Neuronal stem cell (in vitro differentiated cells): ENCODE measurements at regions not wholly inside any gene's neighbourhood (a gene's known extent, or its start where the extent isn't known, plus 50 kb on each side); places are given as distances from the start of the nearest gene placed in this dataset.
A peak's percentile ranks its signal among the peaks of the same experiment; 100 is the strongest.

ENCODE experiments used
- DNase-seq: peaks from one replicate; pipeline ENCODE4 v3.0.0-alpha.2; 2013; ENCODE audit warnings: low spot score
- H2AFZ ChIP-seq: one replicate; pipeline ENCODE4 v1.6.1; 2013; ENCODE audit warnings: mild to moderate bottlenecking, low read length, inconsistent platforms
- H2AK5ac ChIP-seq: 2 replicates; pipeline ENCODE4 v1.6.1; 2013; ENCODE audit warnings: low read depth, mild to moderate bottlenecking, inconsistent platforms, low read length, moderate library complexity, mixed read lengths
- H2BK120ac ChIP-seq: 2 replicates; pipeline ENCODE4 v1.6.1; 2013; ENCODE audit warnings: low read depth, mild to moderate bottlenecking, inconsistent platforms, low read length, moderate library complexity, mixed read lengths
- H2BK12ac ChIP-seq: one replicate; pipeline ENCODE4 v1.6.1; 2013; ENCODE audit warnings: low read length, inconsistent platforms
- H2BK15ac ChIP-seq: 2 replicates; pipeline ENCODE4 v1.6.1; 2013; ENCODE audit warnings: mild to moderate bottlenecking, low read length, inconsistent platforms, mixed read lengths
- H2BK5ac ChIP-seq: one replicate; pipeline ENCODE4 v1.6.1; 2013; ENCODE audit warnings: inconsistent platforms, mild to moderate bottlenecking, low read length, moderate library complexity
- H3K14ac ChIP-seq: one replicate; pipeline ENCODE4 v1.6.1; 2013; ENCODE audit warnings: low read length, inconsistent platforms
- H3K18ac ChIP-seq: 2 replicates; pipeline ENCODE4 v1.6.1; 2013; ENCODE audit warnings: low read length, inconsistent platforms
- H3K23ac ChIP-seq: 2 replicates; pipeline ENCODE4 v1.6.1; 2013; ENCODE audit warnings: low read depth, mild to moderate bottlenecking, mixed read lengths, low read length, inconsistent platforms; ENCODE audit not compliant: poor library complexity
- H3K27ac ChIP-seq: replicated peaks from 3 replicates; pipeline ENCODE4 v1.5.1; 2013; ENCODE audit warnings: low read length, inconsistent platforms
- H3K27me3 ChIP-seq, 3 experiments: 2 replicates each; pipeline ENCODE4 v1.6.1; 2013; ENCODE audit warnings: low read length in 3 of 3, mild to moderate bottlenecking in 2 of 3, inconsistent platforms in 1 of 3, low read depth in 1 of 3, mixed read lengths in 1 of 3, moderate library complexity in 1 of 3; ENCODE audit not compliant: control insufficient read depth in 3 of 3, insufficient read depth in 3 of 3
- H3K36me3 ChIP-seq, 2 donors: replicated peaks in 1 of 2; 2 replicates each; pipeline ENCODE4 v1.6.1; 2013; ENCODE audit warnings: low read length in 2 of 2; ENCODE audit not compliant: control insufficient read depth in 2 of 2, insufficient read depth in 2 of 2
- H3K4ac ChIP-seq: 2 replicates; pipeline ENCODE4 v1.6.1; 2013; ENCODE audit warnings: inconsistent platforms, mild to moderate bottlenecking, low read length, moderate library complexity
- H3K4me1 ChIP-seq, 2 donors: 1 replicate in 1 of 2; 2 replicates in 1 of 2; pipeline ENCODE4 v1.6.1; 2013; ENCODE audit warnings: low read length in 2 of 2, low read depth in 1 of 2; ENCODE audit not compliant: control insufficient read depth in 2 of 2, insufficient read depth in 1 of 2
- H3K4me2 ChIP-seq: one replicate; pipeline ENCODE4 v1.6.1; 2013; ENCODE audit warnings: mild to moderate bottlenecking, low read length, inconsistent platforms; ENCODE audit not compliant: insufficient read depth, poor library complexity, severe bottlenecking
- H3K4me3 ChIP-seq, 2 donors: 2 replicates each; pipeline ENCODE4 v1.5.1; 2013; ENCODE audit warnings: low read length in 2 of 2, mild to moderate bottlenecking in 2 of 2, inconsistent platforms in 1 of 2, moderate library complexity in 1 of 2
- H3K79me1 ChIP-seq: one replicate; pipeline ENCODE4 v1.6.1; 2013; ENCODE audit warnings: low read depth, mild to moderate bottlenecking, inconsistent platforms, low read length, moderate library complexity
- H3K9ac ChIP-seq: one replicate; pipeline ENCODE4 v1.6.1; 2013; ENCODE audit warnings: mild to moderate bottlenecking, low read depth, low read length, inconsistent platforms; ENCODE audit not compliant: poor library complexity
- H3K9me3 ChIP-seq, 2 donors: replicated peaks in 1 of 2; 2 replicates each; pipeline versions ENCODE3 to v1.6.1; 2013; ENCODE audit warnings: low read length in 2 of 2, mild to moderate bottlenecking in 2 of 2, inconsistent platforms in 1 of 2, low read depth in 1 of 2, mixed read lengths in 1 of 2, moderate library complexity in 1 of 2; ENCODE audit not compliant: control insufficient read depth in 2 of 2, insufficient read depth in 1 of 2
- H4K8ac ChIP-seq: one replicate; pipeline ENCODE4 v1.6.1; 2013; ENCODE audit warnings: low read depth, mild to moderate bottlenecking, inconsistent platforms, low read length, moderate library complexity
- H4K91ac ChIP-seq: one replicate; pipeline ENCODE4 v1.6.1; 2013; ENCODE audit warnings: low read length, low read depth, mild to moderate bottlenecking, inconsistent platforms; ENCODE audit not compliant: poor library complexity
- WGBS, 2 donors: extraction: QIAGEN DNeasy Blood & Tissue Kit; methylation state at CpG; one replicate each; pipeline ENCODE4 v1.1.7; 2013; ENCODE audit warnings: missing lambda C conversion rate in 2 of 2, mixed read lengths in 1 of 2; ENCODE audit not compliant: insufficient read length in 2 of 2, insufficient replicate concordance in 1 of 2; ENCODE audit errors: extremely low coverage in 2 of 2; 5-methylcytosine and 5-hydroxymethylcytosine counted together

DNA sequence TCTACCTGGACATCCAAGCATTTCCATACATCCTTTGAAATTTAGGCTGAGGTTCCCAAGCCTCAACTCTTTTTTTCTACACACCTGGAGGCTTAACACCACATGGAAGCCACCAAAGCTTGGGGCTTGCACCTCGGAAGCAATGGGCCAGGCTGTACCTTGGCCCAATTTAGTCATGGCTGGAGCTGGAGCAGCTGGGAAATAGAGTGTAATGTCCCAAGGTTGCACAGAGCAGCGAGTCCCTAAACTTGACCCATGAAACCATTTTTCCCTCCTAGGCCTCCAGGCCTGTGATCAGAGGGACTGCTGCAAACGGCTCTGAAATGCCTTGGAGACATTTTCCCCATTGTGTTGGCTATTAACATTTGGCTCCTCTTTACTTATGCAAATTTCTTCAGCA is 1574.3 kb upstream of the ZEB2 start:
- H3K18ac ChIP-seq: no peak overlapping the region
- H2BK15ac ChIP-seq: no peak overlapping the region
- H2AK5ac ChIP-seq: no peak overlapping the region
- no peak for DNase-seq
- H3K36me3 ChIP-seq: no peaks in the 10 kb centered on the region
- peaks cover 0 to 2% (median 0%) of the 10 kb centered on the region in 3 experiments for H3K27me3 ChIP-seq
- no peak overlapping the region for H2AFZ ChIP-seq
- H3K79me1 ChIP-seq: no peaks in the 10 kb centered on the region
- no peak overlapping the region for H3K4ac ChIP-seq
- H3K14ac ChIP-seq: peak overlapping the region; percentile 31
- H3K4me3 ChIP-seq: no peak overlapping the region
- no peaks in the 10 kb centered on the region for H3K4me1 ChIP-seq
- no peak overlapping the region for H4K91ac ChIP-seq
- H3K9ac ChIP-seq: no peak overlapping the region
- no peak overlapping the region for H3K23ac ChIP-seq
- H3K27ac ChIP-seq: no peak overlapping the region
- H2BK120ac ChIP-seq: no peak overlapping the region
- H3K4me2 ChIP-seq: no peak overlapping the region
- peaks cover 13 to 15% of the 10 kb centered on the region in 2 donors for H3K9me3 ChIP-seq
- H4K8ac ChIP-seq: no peak overlapping the region
- H2BK12ac ChIP-seq: no peak overlapping the region
- H2BK5ac ChIP-seq: no peak overlapping the region
- no CpG with 5 or more reads among the region's 3 CpGs for WGBS, 2 donors

DNA sequence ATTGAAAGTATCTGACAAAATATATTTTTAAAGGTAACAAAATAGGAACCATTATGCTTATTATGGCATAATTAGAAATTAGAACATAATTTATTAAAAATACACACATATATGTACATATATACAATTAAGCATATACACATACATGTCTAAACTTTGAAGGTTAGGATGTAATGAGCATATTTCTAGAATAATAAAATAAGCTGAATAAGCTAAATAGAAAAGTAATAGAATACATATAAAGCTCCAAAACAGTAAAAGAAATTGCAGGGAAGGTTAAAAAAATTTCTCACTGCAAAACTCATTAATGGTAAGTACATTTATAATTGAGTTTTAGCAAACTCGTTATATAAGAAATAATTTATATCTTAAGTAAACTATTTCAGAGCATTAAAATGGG is 1561.5 kb upstream of the ZEB2 start:
- WGBS, 2 donors: no CpG with 5 or more reads among the region's 1 CpG

DNA sequence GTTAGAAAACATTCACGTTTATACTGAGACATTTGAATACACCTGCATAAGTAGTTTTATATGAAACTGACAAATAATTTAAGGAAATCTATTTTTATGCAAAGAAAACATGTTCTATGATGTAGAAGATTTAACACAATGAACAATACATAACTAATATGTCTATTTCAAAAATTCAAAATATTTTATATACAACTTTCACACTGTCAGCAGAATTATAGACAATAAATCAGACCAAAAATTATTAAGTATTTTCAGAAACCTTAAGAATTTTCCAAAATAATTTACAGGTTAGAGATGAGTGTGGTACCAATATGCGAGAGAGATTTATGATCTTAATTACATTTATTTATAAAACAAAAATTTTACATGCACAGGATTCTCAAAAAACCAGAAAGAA is 1561.0 kb upstream of the ZEB2 start:
- Histone ChIP-seq H2BK120ac (no peak overlapping the region), H2AK5ac (no peak overlapping the region), H3K23ac (no peak overlapping the region), H3K4me2 (no peak overlapping the region), H2BK12ac (no peak overlapping the region), H2BK15ac (no peak overlapping the region), H3K9ac (no peak overlapping the region), H4K8ac (no peak overlapping the region), H4K91ac (no peak overlapping the region), H3K27me3 (no peaks in the 10 kb centered on the region), H3K4ac (no peak overlapping the region), H3K36me3 (no peaks in the 10 kb centered on the region), H2BK5ac (no peak overlapping the region), H3K14ac (no peak overlapping the region), H3K27ac (no peak overlapping the region), H3K9me3 (no peaks in the 10 kb centered on the region), H3K18ac (no peak overlapping the region), H2AFZ (no peak overlapping the region), H3K79me1 (no peaks in the 10 kb centered on the region), H3K4me3 (no peak overlapping the region), H3K4me1 (no peaks in the 10 kb centered on the region)
- DNase-seq: no peak
- WGBS, 2 donors: no CpG with 5 or more reads among the region's 2 CpGs

More for the DNA sequence above, 1561.5 kb upstream of the ZEB2 start:
- H3K4me1 ChIP-seq: no peaks in the 10 kb centered on the region
- H3K4me2 ChIP-seq: no peak overlapping the region
- H3K36me3 ChIP-seq: no peaks in the 10 kb centered on the region
- no peak overlapping the region for H3K18ac ChIP-seq
- H3K27me3 ChIP-seq: no peaks in the 10 kb centered on the region
- H3K23ac ChIP-seq: no peak overlapping the region
- no peaks in the 10 kb centered on the region for H3K9me3 ChIP-seq
- no peak overlapping the region for H2BK12ac ChIP-seq
- H2AFZ ChIP-seq: no peak overlapping the region
- H4K8ac ChIP-seq: no peak overlapping the region
- no peak overlapping the region for H3K9ac ChIP-seq
- no peak overlapping the region for H2BK15ac ChIP-seq
- no peak overlapping the region for H2BK120ac ChIP-seq
- H3K27ac ChIP-seq: no peak overlapping the region
- H2BK5ac ChIP-seq: no peak overlapping the region
- no peak overlapping the region for H3K4me3 ChIP-seq
- H3K4ac ChIP-seq: no peak overlapping the region
- H3K79me1 ChIP-seq: no peaks in the 10 kb centered on the region
- DNase-seq: no peak
- H3K14ac ChIP-seq: no peak overlapping the region
- no peak overlapping the region for H4K91ac ChIP-seq
- no peak overlapping the region for H2AK5ac ChIP-seq

- Histone ChIP-seq H3K9ac (no peak overlapping the region), H2AK5ac (no peak overlapping the region), H3K4me2 (no peak overlapping the region), H2AFZ (no peak overlapping the region), H3K18ac (no peak overlapping the region), H3K36me3 (no peaks in the 10 kb centered on the region), H3K79me1 (no peaks in the 10 kb centered on the region), H2BK5ac (no peak overlapping the region), H3K23ac (no peak overlapping the region), H3K14ac (no peak overlapping the region), H3K4me1 (no peaks in the 10 kb centered on the region), H3K4me3 (no peak overlapping the region), H2BK15ac (no peak overlapping the region), H3K27ac (no peak overlapping the region), H4K91ac (no peak overlapping the region), H4K8ac (no peak overlapping the region), H3K9me3 (no peaks in the 10 kb centered on the region), H3K27me3 (no peaks in the 10 kb centered on the region), H2BK12ac (no peak overlapping the region), H2BK120ac (no peak overlapping the region), H3K4ac (no peak overlapping the region)
- WGBS, 2 donors: no CpG with 5 or more reads among the region's 1 CpG
- DNase-seq: no peak
Observed at GRCh38 chr2:146079216-146079615, 1559.3 kb upstream of the ZEB2 start.
